ENCODE measurements at regions not wholly inside any gene's neighbourhood (a gene's known extent, or its start where the extent isn't known, plus 50 kb on each side); places are given as distances from the start of the nearest gene placed in this dataset.
"Not testable (repeated sequence)": the region's sequence is repeated elsewhere in the genome, so short reads cannot be mapped to it uniquely, and the experiment has no call there.

- DNase-seq (ENCODE audit: low read depth in 2 of 2): no peak
Observed at GRCh38 chr15:93825682-93826081, 405.7 kb upstream of the MCTP2 start.

GRCh38 chr15:93823971-93824913, 407.1 kb upstream of the MCTP2 start:
- no peak for DNase-seq (ENCODE audit: low read depth in 2 of 2)

GRCh38 chr15:93820566-93820965, 410.8 kb upstream of the MCTP2 start:
- no peak for DNase-seq (ENCODE audit: low read depth in 2 of 2)

GRCh38 chr15:93819826-93820225, 411.5 kb upstream of the MCTP2 start:
- DNase-seq (ENCODE audit: low read depth in 2 of 2): no peak

- DNase-seq (ENCODE audit: low read depth in 2 of 2): no peak
Observed at GRCh38 chr15:93816815-93817214, 414.5 kb upstream of the MCTP2 start.

- DNase-seq (ENCODE audit: low read depth in 2 of 2): no peak
Observed at GRCh38 chr15:93811305-93811704, 420.1 kb upstream of the MCTP2 start.

GRCh38 chr15:93809516-93809915, 421.8 kb upstream of the MCTP2 start:
- no peak for DNase-seq (ENCODE audit: low read depth in 2 of 2)

- DNase-seq (ENCODE audit: low read depth in 2 of 2): no peak
Observed at GRCh38 chr15:93803421-93804152, 427.8 kb upstream of the MCTP2 start.

GRCh38 chr15:93801206-93801605, 430.2 kb upstream of the MCTP2 start:
- no peak for DNase-seq (ENCODE audit: low read depth in 2 of 2)

GRCh38 chr15:93800805-93801204, 430.6 kb upstream of the MCTP2 start:
- DNase-seq (ENCODE audit: low read depth in 2 of 2): no peak

- DNase-seq (ENCODE audit: low read depth in 2 of 2): no peak
Observed at GRCh38 chr15:93789441-93789840, 441.9 kb upstream of the MCTP2 start.

- no peak for DNase-seq (ENCODE audit: low read depth in 2 of 2)
Observed at GRCh38 chr15:93780073-93780472, 451.3 kb upstream of the MCTP2 start.

- no peak for DNase-seq (ENCODE audit: low read depth in 2 of 2)
Observed at GRCh38 chr15:93779341-93779740, 452.0 kb upstream of the MCTP2 start.

GRCh38 chr15:93771196-93772030, 459.9 kb upstream of the MCTP2 start:
- DNase-seq (ENCODE audit: low read depth in 2 of 2): no peak

- DNase-seq (ENCODE audit: low read depth in 2 of 2): no peak
Observed at GRCh38 chr15:93770788-93771187, 460.6 kb upstream of the MCTP2 start.

GRCh38 chr15:93762036-93762435, 469.3 kb upstream of the MCTP2 start:
- no peak for DNase-seq (ENCODE audit: low read depth in 2 of 2)

GRCh38 chr15:93759629-93760028, 471.7 kb upstream of the MCTP2 start:
- DNase-seq (ENCODE audit: low read depth in 2 of 2): no peak

GRCh38 chr15:93758824-93759223, 472.5 kb upstream of the MCTP2 start:
- DNase-seq (ENCODE audit: low read depth in 2 of 2): no peak

GRCh38 chr15:93748710-93749109, 482.7 kb upstream of the MCTP2 start:
- no peak for DNase-seq (ENCODE audit: low read depth in 2 of 2)

- not testable (repeated sequence) for DNase-seq (ENCODE audit: low read depth in 2 of 2)
Observed at GRCh38 chr15:93734976-93735375, 496.4 kb upstream of the MCTP2 start.

- DNase-seq (ENCODE audit: low read depth in 2 of 2): no peak
Observed at GRCh38 chr15:93730724-93731123, 500.6 kb upstream of the MCTP2 start.

- DNase-seq (ENCODE audit: low read depth in 2 of 2): no peak
Observed at GRCh38 chr15:93722165-93722564, 509.2 kb upstream of the MCTP2 start.

Data from stimulated activated CD8-positive, alpha-beta memory T cell treated with anti-CD3 and anti-CD28 coated beads, Interleukin-7, amount 100 ng/mL, for 4 hours (primary cell).